GM12891 (cell line): ENCODE measurements at regions not wholly inside any gene's neighbourhood (a gene's known extent, or its start where the extent isn't known, plus 50 kb on each side); places are given as distances from the start of the nearest gene placed in this dataset.

ENCODE experiments used
- POLR2A ChIP-seq: IDR thresholded peaks from 2 replicates; pipeline ENCODE4 v1.6.1; 2011; ENCODE audit warnings: low read depth, low read length, control low read depth
- POLR2AphosphoS5 ChIP-seq: IDR thresholded peaks from 2 replicates; pipeline ENCODE4 v1.6.1; 2011; ENCODE audit warnings: low read depth, low read length, control low read depth

DNA sequence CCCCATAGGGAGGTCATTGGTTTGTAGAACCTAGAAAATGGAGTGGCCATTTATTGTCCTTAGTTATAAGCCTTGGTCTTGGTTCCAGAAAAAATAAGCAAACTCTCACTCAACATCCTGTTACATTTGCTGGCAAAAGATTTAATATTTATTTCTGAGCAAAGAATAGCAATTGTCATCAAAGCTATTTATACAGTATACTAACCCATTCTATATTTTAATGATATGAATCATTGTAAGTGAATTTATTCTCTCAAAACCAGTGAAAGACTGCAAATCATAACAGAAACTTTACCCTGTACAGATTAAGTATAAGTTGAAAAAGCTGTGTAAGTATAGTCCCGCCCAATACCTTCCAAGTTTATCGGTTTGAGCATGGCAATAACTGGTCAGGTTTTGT is 364.4 kb downstream of the CD109 start:
- TF ChIP-seq POLR2A: no peak
- no peak for TF ChIP-seq POLR2AphosphoS5
